B cell (primary cell): ENCODE measurements at regions not wholly inside any gene's neighbourhood (a gene's known extent, or its start where the extent isn't known, plus 50 kb on each side); places are given as distances from the start of the nearest gene placed in this dataset.

Experiments
- ATAC-seq: fragments of 200-7000 bp; cut with Tn5 transposase; one replicate; pipeline ENCODE4 v1.10.0; 2021; ENCODE audit warnings: low read depth, mild to moderate bottlenecking, moderate number of reproducible peaks, moderate library complexity
- CTCF ChIA-PET: fragments of 350-600 bp; sonication (Branson Sonifier 250); formaldehyde crosslinking; loops from one replicate; lab custom pipeline; 2021; ENCODE audit warnings: antibody characterized with exemption, inconsistent platforms; lab: Charles Lee
- POLR2A ChIA-PET: fragments of 350-600 bp; sonication (Branson Sonifier 250); formaldehyde crosslinking; loops from one replicate; lab custom pipeline; 2021; ENCODE audit warnings: antibody characterized with exemption; lab: Charles Lee
- DNase-seq: peaks from one replicate; pipeline ENCODE4 v3.0.0; 2013
- H2AFZ ChIP-seq: 2 replicates; pipeline ENCODE4 v1.6.1; 2012; ENCODE audit warnings: mild to moderate bottlenecking, low read depth, low read length; ENCODE audit not compliant: insufficient read depth, poor library complexity, severe bottlenecking
- H3K27ac ChIP-seq, 2 donors: 1 replicate in 1 of 2; 2 replicates in 1 of 2; pipeline ENCODE4 v1.5.1; 2012 to 2013; ENCODE audit warnings: low read length in 2 of 2, mild to moderate bottlenecking in 2 of 2, moderate library complexity in 1 of 2
- H3K27me3 ChIP-seq, 4 experiments: fragments of 200-600 bp in 1 of 4; sonication (generic) in 1 of 4; replicated peaks in 1 of 4; 1 replicate in 2 of 4; 2 replicates in 2 of 4; pipeline versions ENCODE4 v1.6.1 to v1.7.0; 2013 to 2016; ENCODE audit warnings: low read length in 3 of 4, mild to moderate bottlenecking in 2 of 4, mixed read lengths in 1 of 4, moderate library complexity in 1 of 4; ENCODE audit not compliant: insufficient read depth in 4 of 4, control insufficient read depth in 3 of 4; ENCODE audit errors: control extremely low read depth in 1 of 4
- H3K36me3 ChIP-seq, 2 experiments: replicated peaks in 1 of 2; 1 replicate in 1 of 2; 2 replicates in 1 of 2; pipeline versions ENCODE4 v1.6.1 to v1.7.1; 2013; ENCODE audit warnings: low read length in 1 of 2; ENCODE audit not compliant: insufficient read depth in 2 of 2, control insufficient read depth in 1 of 2; ENCODE audit errors: control extremely low read depth in 1 of 2, extremely low read depth in 1 of 2
- H3K4me1 ChIP-seq, 2 donors: fragments of 200-600 bp in 1 of 2; sonication (generic) in 1 of 2; 1 replicate in 1 of 2; 2 replicates in 1 of 2; pipeline versions ENCODE4 v1.5.1 to v1.6.1; 2013 to 2017; ENCODE audit warnings: low read length in 2 of 2; ENCODE audit not compliant: control insufficient read depth in 2 of 2, insufficient read depth in 2 of 2
- H3K4me2 ChIP-seq: replicated peaks from 2 replicates; pipeline ENCODE3; 2012; ENCODE audit warnings: mild to moderate bottlenecking, low read depth, low read length; ENCODE audit not compliant: poor library complexity, severe bottlenecking
- H3K4me3 ChIP-seq, 5 experiments: fragments of 200-600 bp in 1 of 5; sonication (generic) in 1 of 5; 1 replicate in 3 of 5; 2 replicates in 2 of 5; pipeline versions ENCODE4 v1.5.1 to v1.7.0; 2011 to 2016; ENCODE audit warnings: low read length in 4 of 5, mild to moderate bottlenecking in 4 of 5, low read depth in 2 of 5, control low read depth in 1 of 5, moderate library complexity in 1 of 5; ENCODE audit not compliant: insufficient read depth in 1 of 5; ENCODE audit errors: control extremely low read depth in 1 of 5, extremely low read depth in 1 of 5
- H3K79me2 ChIP-seq: fragments of 200-600 bp; sonication (generic); one replicate; pipeline ENCODE4 v1.6.0; 2016; ENCODE audit warnings: low read length; ENCODE audit not compliant: control insufficient read depth, insufficient read depth
- H3K9ac ChIP-seq: fragments of 200-600 bp; sonication (generic); 2 replicates; pipeline ENCODE4 v1.6.1; 2017; ENCODE audit warnings: mild to moderate bottlenecking, low read length, moderate library complexity
- H3K9me3 ChIP-seq, 3 donors: one replicate each; pipeline versions ENCODE4 v1.6.1 to v1.7.1; 2013; ENCODE audit warnings: low read length in 2 of 3; ENCODE audit not compliant: control insufficient read depth in 2 of 3, insufficient read depth in 1 of 3; ENCODE audit errors: control extremely low read depth in 1 of 3
- H4K20me1 ChIP-seq: 2 replicates; pipeline ENCODE4 v1.6.0; 2012; ENCODE audit warnings: mild to moderate bottlenecking, low read length; ENCODE audit not compliant: insufficient read depth, control insufficient read depth, poor library complexity, severe bottlenecking
- H3K27ac Mint-ChIP-seq: one replicate; pipeline ENCODE4 v1.8.0; 2021; ENCODE audit warnings: mixed read lengths
- H3K27me3 Mint-ChIP-seq: one replicate; pipeline ENCODE4 v1.8.0; 2021; ENCODE audit warnings: mixed read lengths
- H3K4me1 Mint-ChIP-seq: one replicate; pipeline ENCODE4 v1.8.0; 2021; ENCODE audit warnings: mixed read lengths
- H3K4me3 Mint-ChIP-seq: one replicate; pipeline ENCODE4 v1.8.0; 2021; ENCODE audit warnings: mixed read lengths
- H3K9me3 Mint-ChIP-seq: one replicate; pipeline ENCODE4 v1.8.0; 2022; ENCODE audit warnings: mixed read lengths; ENCODE audit not compliant: insufficient read depth
- CTCF ChIP-seq: fragments of 200-600 bp; IDR thresholded peaks from one replicate; pipeline ENCODE4 v1.8.0; 2022; ENCODE audit warnings: antibody characterized with exemption, mild to moderate bottlenecking
- EZH2 ChIP-seq: IDR thresholded peaks from 2 replicates; pipeline ENCODE4 v1.6.1; 2012; ENCODE audit warnings: borderline replicate concordance, low read depth, mild to moderate bottlenecking, moderate library complexity, low read length; ENCODE audit not compliant: insufficient read depth, poor library complexity, severe bottlenecking
- WGBS: methylation state at CpG from one replicate; pipeline ENCODE4 v1.1.5; 2013; ENCODE audit warnings: missing lambda C conversion rate; ENCODE audit not compliant: insufficient coverage; 5-methylcytosine and 5-hydroxymethylcytosine counted together
- intact Hi-C: fragments of 100-400 bp; cut with micrococcal nuclease; formaldehyde crosslinking; loops from one replicate; pipeline ENCODE4 v1.10.0; 2022

GRCh38 chr12:76644950-76645349, 85.4 kb upstream of the OSBPL8 start:
- Mint-ChIP-seq H3K9me3 (no peaks in the 10 kb centered on the region), H3K4me3 (no peak overlapping the region), H3K27me3 (no peaks in the 10 kb centered on the region), H3K4me1 (no peaks in the 10 kb centered on the region), H3K27ac (no peak overlapping the region)
- Histone ChIP-seq H3K4me2 (no peak overlapping the region), H3K4me3 (no peak overlapping the region), H3K36me3 (no peaks in the 10 kb centered on the region), H3K27me3 (no peaks in the 10 kb centered on the region), H3K4me1 (no peaks in the 10 kb centered on the region), H3K9me3 (no peaks in the 10 kb centered on the region), H4K20me1 (no peaks in the 10 kb centered on the region), H3K27ac (no peak overlapping the region), H2AFZ (no peak overlapping the region), H3K9ac (no peak overlapping the region), H3K79me2 (no peaks in the 10 kb centered on the region)
- intact Hi-C loops: no loop called here
- 87% methylated on average over 7 of the region's 7 CpGs for WGBS
- POLR2A ChIA-PET: no interaction called here
- no peak for DNase-seq
- no peak for ATAC-seq
- no peak for TF ChIP-seq CTCF
- no peak for TF ChIP-seq EZH2
- CTCF ChIA-PET: no interaction called here

- DNase-seq (no peak), ATAC-seq (no peak)
- intact Hi-C loops: no loop called here
- ChIA-PET POLR2A (no interaction called here), CTCF (no interaction called here)
- TF ChIP-seq CTCF: no peak
- TF ChIP-seq EZH2: no peak
- no peaks in the 10 kb centered on the region for H3K36me3 ChIP-seq
- 98% methylated on average over 3 of the region's 3 CpGs for WGBS
- H3K4me2 ChIP-seq: no peak overlapping the region
- H3K27ac ChIP-seq: no peak overlapping the region
- no peaks in the 10 kb centered on the region for H3K27me3 Mint-ChIP-seq
- no peaks in the 10 kb centered on the region for H3K9me3 Mint-ChIP-seq
- H3K4me1 ChIP-seq: no peaks in the 10 kb centered on the region
- H3K27me3 ChIP-seq: no peaks in the 10 kb centered on the region
- H3K4me3 ChIP-seq: no peak overlapping the region
- H3K4me3 Mint-ChIP-seq: no peak overlapping the region
- no peak overlapping the region for H2AFZ ChIP-seq
- no peaks in the 10 kb centered on the region for H4K20me1 ChIP-seq
- H3K4me1 Mint-ChIP-seq: no peaks in the 10 kb centered on the region
- H3K27ac Mint-ChIP-seq: no peak overlapping the region
- H3K9ac ChIP-seq: no peak overlapping the region
- H3K9me3 ChIP-seq: no peaks in the 10 kb centered on the region
- no peaks in the 10 kb centered on the region for H3K79me2 ChIP-seq
Measured at GRCh38 chr12:76645934-76646333, 86.4 kb upstream of the OSBPL8 start.
